ENCODE measurements at regions not wholly inside any gene's neighbourhood (a gene's known extent, or its start where the extent isn't known, plus 50 kb on each side); places are given as distances from the start of the nearest gene placed in this dataset.

DNA sequence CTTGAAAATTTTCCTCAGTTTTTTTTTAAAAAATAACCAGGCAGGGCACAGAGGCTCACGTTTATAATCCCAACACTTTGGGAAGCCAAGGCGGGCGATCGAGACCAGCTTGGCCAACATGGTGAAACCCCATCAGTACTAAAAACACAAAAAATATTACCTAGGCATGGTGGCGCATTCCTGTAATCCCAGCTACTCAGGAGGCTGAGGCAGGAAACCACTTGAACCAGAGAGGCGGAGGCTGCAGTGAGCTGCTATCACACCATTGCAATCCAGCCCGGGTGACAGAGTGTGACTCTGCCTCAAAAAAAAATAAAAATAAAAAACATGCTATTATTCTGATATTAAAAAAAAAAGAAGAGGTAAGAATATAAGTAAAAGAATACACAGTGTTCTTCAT, 191.0 kb downstream of the ZEB2 start:
- Histone ChIP-seq H3K9me3 (no peaks in the 10 kb centered on the region), H3K4me3 (no peak overlapping the region), H3K4me1 (peaks cover 0 to 21% of the 10 kb centered on the region in 2 donors), H3K27me3 (no peaks in the 10 kb centered on the region), H3K27ac (no peak overlapping the region), H3K36me3 (no peaks in the 10 kb centered on the region)
- DNase-seq (ENCODE audit: low spot score) = no peak
- TF ChIP-seq, protein P1, sequence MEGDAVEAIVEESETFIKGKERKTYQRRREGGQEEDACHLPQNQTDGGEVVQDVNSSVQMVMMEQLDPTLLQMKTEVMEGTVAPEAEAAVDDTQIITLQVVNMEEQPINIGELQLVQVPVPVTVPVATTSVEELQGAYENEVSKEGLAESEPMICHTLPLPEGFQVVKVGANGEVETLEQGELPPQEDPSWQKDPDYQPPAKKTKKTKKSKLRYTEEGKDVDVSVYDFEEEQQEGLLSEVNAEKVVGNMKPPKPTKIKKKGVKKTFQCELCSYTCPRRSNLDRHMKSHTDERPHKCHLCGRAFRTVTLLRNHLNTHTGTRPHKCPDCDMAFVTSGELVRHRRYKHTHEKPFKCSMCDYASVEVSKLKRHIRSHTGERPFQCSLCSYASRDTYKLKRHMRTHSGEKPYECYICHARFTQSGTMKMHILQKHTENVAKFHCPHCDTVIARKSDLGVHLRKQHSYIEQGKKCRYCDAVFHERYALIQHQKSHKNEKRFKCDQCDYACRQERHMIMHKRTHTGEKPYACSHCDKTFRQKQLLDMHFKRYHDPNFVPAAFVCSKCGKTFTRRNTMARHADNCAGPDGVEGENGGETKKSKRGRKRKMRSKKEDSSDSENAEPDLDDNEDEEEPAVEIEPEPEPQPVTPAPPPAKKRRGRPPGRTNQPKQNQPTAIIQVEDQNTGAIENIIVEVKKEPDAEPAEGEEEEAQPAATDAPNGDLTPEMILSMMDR (IDR thresholded peaks at IDR 0.05) = no peak

- DNase-seq (ENCODE audit: low spot score) = no peak
- TF ChIP-seq, protein P1 (IDR thresholded peaks at IDR 0.05) = no peak
- no peak overlapping the region for H3K27ac ChIP-seq
- no peaks in the 10 kb centered on the region for H3K9me3 ChIP-seq
- H3K36me3 ChIP-seq = no peaks in the 10 kb centered on the region
- no peaks in the 10 kb centered on the region for H3K27me3 ChIP-seq
- H3K4me1 ChIP-seq = peaks cover 0 to 14% of the 10 kb centered on the region in 2 donors
- no peak overlapping the region for H3K4me3 ChIP-seq
These were observed 193.1 kb downstream of the ZEB2 start for GRCh38 chr2:144326825-144327224.

GRCh38 chr2:144325086-144325485, 194.8 kb downstream of the ZEB2 start:
- peaks cover 0 to 12% of the 10 kb centered on the region in 2 donors for H3K4me1 ChIP-seq
- no peaks in the 10 kb centered on the region for H3K36me3 ChIP-seq
- no peaks in the 10 kb centered on the region for H3K9me3 ChIP-seq
- no peak overlapping the region for H3K4me3 ChIP-seq
- TF ChIP-seq, protein P1 (IDR thresholded peaks at IDR 0.05) = no peak
- H3K27me3 ChIP-seq = no peaks in the 10 kb centered on the region
- DNase-seq (ENCODE audit: low spot score) = no peak
- no peak overlapping the region for H3K27ac ChIP-seq

DNA sequence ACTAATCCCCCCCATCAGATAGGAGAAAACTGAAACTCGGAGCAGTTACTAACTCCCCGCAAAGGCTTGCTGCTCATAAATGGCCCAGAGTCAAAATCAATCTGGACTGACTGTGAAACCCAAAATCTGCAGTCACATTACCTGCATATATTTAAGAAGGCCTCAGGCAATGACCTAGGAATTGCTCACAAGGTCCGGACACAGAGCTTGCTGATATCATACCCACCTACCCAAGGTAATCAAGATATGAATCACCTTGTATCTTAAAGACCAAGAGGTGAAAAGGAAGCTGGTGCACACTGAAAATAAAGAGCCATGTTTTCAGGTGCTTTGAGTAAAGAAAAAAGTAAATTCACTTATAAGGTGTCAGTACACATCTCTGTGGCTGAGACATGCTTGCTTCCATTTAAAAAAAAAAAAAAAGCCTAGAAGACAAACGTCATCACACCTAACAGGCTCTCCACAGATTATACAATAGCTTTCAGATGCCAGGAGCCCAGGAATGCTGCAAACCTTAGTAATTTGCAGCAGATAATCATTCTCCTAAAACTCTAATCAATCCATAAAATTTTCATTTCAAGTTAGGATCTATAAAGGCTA, 195.4 kb downstream of the ZEB2 start:
- TF ChIP-seq, protein P1 (IDR thresholded peaks at IDR 0.05) = no peak
- H3K4me1 ChIP-seq = peaks cover 0 to 10% of the 10 kb centered on the region in 2 donors
- H3K36me3 ChIP-seq = no peaks in the 10 kb centered on the region
- H3K27ac ChIP-seq = no peak overlapping the region
- no peak for DNase-seq (ENCODE audit: low spot score)
- no peaks in the 10 kb centered on the region for H3K27me3 ChIP-seq
- H3K4me3 ChIP-seq = no peak overlapping the region
- no peaks in the 10 kb centered on the region for H3K9me3 ChIP-seq

DNA sequence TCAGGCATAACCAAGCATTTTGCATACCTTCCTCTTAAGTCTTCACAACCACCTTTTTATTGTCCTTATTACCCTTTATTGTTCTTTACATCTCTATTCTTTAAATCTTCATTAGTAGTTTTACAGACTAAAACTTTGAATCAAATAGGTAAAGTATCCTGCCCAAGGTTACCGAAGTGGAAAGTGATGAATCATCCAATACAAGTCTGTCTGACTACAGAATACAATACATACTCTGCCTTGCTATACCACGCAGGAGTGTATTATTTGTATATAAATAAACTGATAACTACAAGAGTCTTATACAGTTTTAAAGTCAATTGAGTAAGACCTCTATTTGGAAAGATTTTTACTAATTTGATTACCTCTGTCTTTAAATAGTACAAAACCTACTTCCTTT, 196.0 kb downstream of the ZEB2 start:
- DNase-seq (ENCODE audit: low spot score) = no peak
- peak overlapping the region in 1 of 2 donors; percentile 20 for H3K27ac ChIP-seq
- no peaks in the 10 kb centered on the region for H3K9me3 ChIP-seq
- TF ChIP-seq, protein P1 (IDR thresholded peaks at IDR 0.05) = no peak
- H3K27me3 ChIP-seq = no peaks in the 10 kb centered on the region
- peaks cover 0 to 10% of the 10 kb centered on the region in 2 donors for H3K4me1 ChIP-seq
- H3K36me3 ChIP-seq = no peaks in the 10 kb centered on the region
- H3K4me3 ChIP-seq = no peak overlapping the region

GRCh38 chr2:144322379-144322778, 197.5 kb downstream of the ZEB2 start:
- Histone ChIP-seq H3K27ac (no peak overlapping the region), H3K36me3 (no peaks in the 10 kb centered on the region), H3K4me3 (no peak overlapping the region), H3K27me3 (no peaks in the 10 kb centered on the region), H3K4me1 (peaks cover 0 to 10% of the 10 kb centered on the region in 2 donors), H3K9me3 (no peaks in the 10 kb centered on the region)
- TF ChIP-seq, protein P1 (IDR thresholded peaks at IDR 0.05) = no peak
- DNase-seq (ENCODE audit: low spot score) = no peak
